ENCODE measurements at regions not wholly inside any gene's neighbourhood (a gene's known extent, or its start where the extent isn't known, plus 50 kb on each side); places are given as distances from the start of the nearest gene placed in this dataset.
"Not testable (repeated sequence)": the region's sequence is repeated elsewhere in the genome, so short reads cannot be mapped to it uniquely, and the experiment has no call there.

GRCh38 chr17:14593956-14594355 is 293.1 kb downstream of the HS3ST3B1 start:
- DNase-seq = no peak

- DNase-seq = no peak
Observed at GRCh38 chr17:14590459-14591250, 289.8 kb downstream of the HS3ST3B1 start.

DNA sequence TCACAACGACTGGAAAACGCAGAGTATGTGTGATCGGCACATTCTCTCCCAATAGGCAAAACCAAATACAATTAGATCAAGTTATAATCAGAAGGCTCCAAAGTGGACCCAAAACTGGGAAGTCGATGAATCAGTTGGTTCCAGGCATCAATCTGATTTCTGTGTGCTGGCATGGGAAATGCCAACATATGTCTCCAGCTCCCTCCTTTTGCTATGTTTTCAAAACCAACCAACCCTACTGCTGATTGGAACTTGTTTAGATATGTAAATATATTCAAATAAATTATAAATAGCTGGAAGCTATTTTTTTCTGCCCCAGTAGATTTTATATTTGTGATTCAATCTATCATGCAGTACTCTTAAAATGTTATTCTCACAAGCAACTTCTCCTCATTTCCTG is 284.2 kb downstream of the HS3ST3B1 start:
- DNase-seq = no peak

GRCh38 chr17:14582996-14583395 is 282.1 kb downstream of the HS3ST3B1 start:
- DNase-seq = no peak

DNA sequence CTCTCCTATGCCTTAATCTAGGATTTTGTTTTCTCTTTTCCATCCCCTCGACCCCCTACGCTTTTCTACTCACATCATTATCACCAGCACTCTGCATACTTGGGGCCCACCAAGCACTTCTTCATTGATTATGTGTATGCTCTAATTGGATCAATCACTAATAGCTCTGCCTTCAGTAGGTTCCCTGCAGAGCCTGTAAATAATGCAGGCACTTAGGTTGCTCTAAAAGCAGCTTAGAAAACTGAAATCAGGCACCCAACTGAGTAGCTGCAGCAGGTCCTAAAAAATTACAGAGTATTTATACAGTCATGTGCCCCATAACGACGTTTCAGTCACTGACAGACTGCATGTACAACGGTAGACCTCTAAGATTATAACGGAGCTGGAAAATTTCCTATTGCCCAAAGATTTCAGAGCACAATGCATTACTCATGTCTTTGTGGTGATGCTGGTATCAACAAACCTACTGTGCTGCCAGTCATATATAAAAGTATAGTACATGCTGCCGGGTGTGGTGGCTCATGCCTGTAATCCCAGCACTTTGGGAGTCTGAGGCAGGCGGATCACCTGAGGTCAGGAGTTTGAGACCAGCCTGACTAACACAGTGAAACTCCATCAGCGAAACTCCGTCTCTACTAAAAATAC is 280.4 kb downstream of the HS3ST3B1 start:
- DNase-seq = peak in 1 of 3 experiments; percentile 0

DNA sequence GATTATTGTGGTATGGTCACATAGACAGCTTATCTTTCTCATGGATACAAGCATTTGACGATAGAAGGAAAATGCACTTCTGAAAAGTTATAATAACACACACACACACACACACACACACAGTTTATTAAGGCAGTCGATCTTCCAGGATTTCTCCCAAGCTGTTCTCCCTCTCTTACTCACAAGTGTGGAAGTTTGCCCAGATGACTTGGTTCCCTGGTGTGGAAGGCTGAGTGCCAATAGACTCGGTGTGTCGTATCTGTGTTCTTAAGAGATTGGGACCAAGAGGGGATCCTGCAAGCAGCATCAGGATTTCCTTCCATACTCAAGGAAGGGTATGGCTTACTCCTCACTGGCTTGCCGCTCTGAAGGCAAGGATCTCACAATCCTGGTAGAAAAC is 279.6 kb downstream of the HS3ST3B1 start:
- DNase-seq = no peak

DNA sequence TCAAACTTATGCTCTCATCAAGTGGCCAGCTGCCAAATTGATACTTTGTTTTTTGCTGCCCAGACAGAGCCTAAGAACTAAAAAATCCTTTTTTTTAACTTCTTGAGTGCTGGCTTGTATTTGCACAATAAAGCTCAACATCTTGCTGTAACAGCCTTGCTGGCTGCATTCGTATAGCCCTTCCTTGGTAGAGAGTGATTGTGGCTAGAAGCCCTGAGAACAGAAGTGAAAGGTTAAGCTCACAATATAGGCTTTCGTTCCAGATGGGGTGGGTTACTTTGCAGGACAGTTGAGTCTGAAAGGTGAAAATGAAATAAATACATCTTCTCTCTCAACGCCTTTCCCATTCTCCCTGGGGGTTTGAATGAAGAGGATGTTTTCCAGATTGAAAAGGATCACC is 278.8 kb downstream of the HS3ST3B1 start:
- DNase-seq = no peak

DNA sequence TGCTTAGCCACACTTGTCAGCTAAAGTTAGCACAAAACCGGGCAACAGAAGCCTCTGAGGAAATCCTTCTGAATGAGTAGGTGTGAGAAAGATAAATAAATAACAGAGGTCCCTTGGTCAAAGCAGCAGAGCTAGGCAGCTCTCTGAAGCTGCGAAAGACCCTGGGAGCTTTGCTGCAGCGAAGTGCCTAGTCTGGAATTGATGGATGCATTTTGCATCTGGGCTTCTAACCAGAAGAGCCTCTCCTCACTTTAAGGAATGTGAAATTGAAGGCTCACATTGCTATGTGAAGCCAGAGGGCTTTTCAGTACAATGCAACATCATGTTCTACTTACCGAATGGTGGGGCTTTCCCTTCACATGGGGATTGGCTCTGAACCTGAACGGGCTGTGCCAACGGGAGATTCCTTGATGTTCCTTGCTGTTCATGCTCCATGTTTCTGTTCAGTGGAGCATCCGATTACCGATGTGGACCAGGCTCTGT is 274.6 kb downstream of the HS3ST3B1 start:
- no peak for DNase-seq

DNA sequence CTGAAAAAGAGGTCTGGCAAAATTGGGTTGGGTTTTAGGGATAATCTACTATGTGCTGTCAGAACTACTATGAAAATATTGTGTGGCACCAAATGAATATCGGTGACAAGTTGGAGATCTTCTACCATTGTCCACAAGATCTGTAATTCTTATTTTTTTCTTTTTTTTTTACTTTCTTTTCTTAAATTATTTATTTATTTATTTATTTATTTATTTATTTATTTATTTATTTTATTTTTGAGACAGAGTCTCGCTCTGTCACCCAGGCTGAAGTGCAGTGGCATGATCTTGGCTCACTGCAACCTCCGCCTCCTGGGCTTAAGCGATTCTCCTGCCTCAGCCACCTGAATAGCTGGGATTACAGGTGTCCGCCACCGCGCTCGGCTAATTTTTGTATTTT is 259.4 kb downstream of the HS3ST3B1 start:
- DNase-seq = not testable (repeated sequence)

DNA sequence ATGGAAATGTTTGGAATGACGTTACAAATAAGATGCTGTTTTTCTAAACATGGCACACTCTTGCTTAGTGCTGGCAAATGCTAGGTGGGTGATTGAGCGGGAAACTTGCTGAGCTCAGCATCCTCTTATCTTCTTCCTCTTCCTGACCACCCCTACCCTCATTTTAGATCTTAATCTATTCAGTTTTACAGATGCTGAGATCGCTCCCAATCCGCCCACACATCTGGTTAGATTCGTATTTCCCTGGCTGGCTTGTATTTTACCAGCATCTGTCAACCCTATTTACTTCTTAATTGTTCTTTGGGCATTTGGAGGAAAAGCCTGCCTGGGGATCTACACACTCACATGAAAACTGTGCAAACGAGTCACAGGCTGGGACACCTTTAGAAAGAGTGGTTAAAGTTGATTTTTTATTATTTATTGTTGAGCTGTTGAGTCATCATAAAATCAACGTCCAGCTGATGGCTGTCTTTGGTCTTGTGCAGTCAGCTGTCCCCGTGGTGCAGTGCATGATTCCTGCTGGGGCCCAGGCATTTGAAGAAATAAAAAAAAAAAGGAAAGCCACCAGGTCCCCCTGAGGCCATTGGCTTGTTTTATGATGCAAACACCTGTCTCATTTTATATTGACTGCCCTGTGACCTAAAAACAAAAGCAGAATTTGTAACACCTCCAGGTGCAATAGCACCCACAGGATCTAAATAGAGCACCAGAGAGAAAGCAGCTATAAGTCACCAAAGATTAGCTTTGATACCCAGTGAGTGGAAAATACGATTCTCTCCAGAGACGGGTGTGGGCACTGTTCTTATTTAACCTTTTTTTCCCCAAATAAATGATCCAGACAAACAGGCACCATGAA is 258.6 kb downstream of the HS3ST3B1 start:
- peak in 1 of 3 experiments; percentile 0 for DNase-seq

- no peak for DNase-seq
Observed at GRCh38 chr17:14557480-14557879, 256.6 kb downstream of the HS3ST3B1 start.

DNA sequence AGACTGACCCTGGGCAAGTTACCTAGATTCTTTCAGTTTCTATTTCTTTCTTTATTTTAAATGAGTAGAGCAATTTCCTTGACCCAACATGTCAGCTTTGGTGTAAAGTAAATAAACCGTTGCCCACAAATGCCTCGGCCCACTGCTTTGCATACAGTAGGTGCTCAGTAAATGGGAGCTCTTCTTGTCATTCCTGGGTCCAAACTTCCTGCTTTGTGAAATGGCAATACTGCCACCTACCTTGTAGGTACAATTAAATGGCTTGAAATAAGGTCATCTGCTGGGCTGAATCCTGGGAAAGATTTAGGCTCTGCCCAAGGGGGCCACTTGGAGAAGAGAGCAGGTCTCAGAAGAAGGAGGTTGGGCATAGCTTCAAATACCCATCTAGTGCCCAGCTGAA is 253.0 kb downstream of the HS3ST3B1 start:
- no peak for DNase-seq

- no peak for DNase-seq
Observed at GRCh38 chr17:14552306-14552705, 251.4 kb downstream of the HS3ST3B1 start.

- no peak for DNase-seq
Observed at GRCh38 chr17:14547556-14547955, 246.7 kb downstream of the HS3ST3B1 start.

GRCh38 chr17:14547016-14547415 is 246.1 kb downstream of the HS3ST3B1 start:
- no peak for DNase-seq

GRCh38 chr17:14545156-14545906 is 244.4 kb downstream of the HS3ST3B1 start:
- no peak for DNase-seq

- no peak for DNase-seq
Observed at GRCh38 chr17:14541714-14542113, 240.8 kb downstream of the HS3ST3B1 start.

DNA sequence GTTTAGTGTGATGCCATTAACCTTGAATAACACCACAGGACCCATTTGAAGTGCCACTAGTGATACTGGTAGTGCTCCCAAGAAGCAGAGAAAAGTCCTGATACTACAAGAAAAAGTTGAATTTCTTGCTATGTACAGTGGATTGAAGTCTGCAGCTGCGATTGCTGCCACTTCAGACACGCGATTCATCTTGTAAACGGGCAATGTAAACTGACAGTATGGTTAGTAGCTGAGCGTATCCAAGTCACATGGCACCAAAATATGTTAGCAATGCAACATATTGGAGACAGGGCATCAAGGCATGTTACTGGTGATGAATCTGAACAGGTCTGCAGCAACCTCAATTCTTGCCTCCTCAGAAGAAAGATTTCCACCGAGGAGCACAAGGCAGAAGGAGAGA is 238.9 kb downstream of the HS3ST3B1 start:
- no peak for DNase-seq

DNA sequence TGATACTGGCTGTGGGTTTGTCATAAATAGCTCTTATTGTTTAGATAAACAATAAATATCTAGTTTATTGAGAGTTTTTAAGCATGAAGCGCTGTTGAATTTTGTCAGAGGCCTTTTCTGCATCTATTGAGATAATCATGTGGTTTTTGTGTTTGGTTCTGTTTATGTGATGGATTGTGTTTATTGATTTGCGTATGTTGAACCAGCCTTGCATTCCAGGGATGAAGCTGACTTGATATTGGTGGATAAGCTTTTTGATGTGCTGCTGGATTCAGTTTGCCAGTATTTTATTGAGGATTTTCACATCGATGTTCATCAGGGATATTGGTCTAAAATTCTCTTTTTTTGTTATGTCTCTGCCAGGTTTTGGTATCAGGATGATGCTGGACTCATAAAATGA is 231.4 kb downstream of the HS3ST3B1 start:
- not testable (repeated sequence) for DNase-seq

GRCh38 chr17:14525551-14526455 is 224.9 kb downstream of the HS3ST3B1 start:
- no peak for DNase-seq

GRCh38 chr17:14522795-14523387 is 222.0 kb downstream of the HS3ST3B1 start:
- DNase-seq = no peak
